ENCODE measurements at regions not wholly inside any gene's neighbourhood (a gene's known extent, or its start where the extent isn't known, plus 50 kb on each side); places are given as distances from the start of the nearest gene placed in this dataset.

- no peak for TF ChIP-seq CTCF (conservative IDR thresholded peaks at IDR 0.05; ENCODE audit: low read depth, low read length)
- no peak for TF ChIP-seq EZH2 (IDR thresholded peaks at IDR 0.05; ENCODE audit: low read length, unreplicated experiment)
- TF ChIP-seq EZH2phosphoT487 (IDR thresholded peaks at IDR 0.05; ENCODE audit: borderline replicate concordance, low read length), result no peak
These were observed 224.0 kb downstream of the AACS start for GRCh38 chr12:125288931-125289928.

Measured in PC-3 (cell line).